Hepatic stellate cell (primary cell): ENCODE measurements at regions not wholly inside any gene's neighbourhood (a gene's known extent, or its start where the extent isn't known, plus 50 kb on each side); places are given as distances from the start of the nearest gene placed in this dataset.

ENCODE experiments used
- DNase-seq: peaks from one replicate; pipeline ENCODE4 v3.0.0; 2011; ENCODE audit warnings: low spot score

- no peak for DNase-seq
These were observed 56.9 kb upstream of the VOPP1 start for GRCh38 chr7:55629051-55629677.

GRCh38 chr7:55624813-55625212 lies 52.5 kb upstream of the VOPP1 start:
- no peak for DNase-seq

DNA sequence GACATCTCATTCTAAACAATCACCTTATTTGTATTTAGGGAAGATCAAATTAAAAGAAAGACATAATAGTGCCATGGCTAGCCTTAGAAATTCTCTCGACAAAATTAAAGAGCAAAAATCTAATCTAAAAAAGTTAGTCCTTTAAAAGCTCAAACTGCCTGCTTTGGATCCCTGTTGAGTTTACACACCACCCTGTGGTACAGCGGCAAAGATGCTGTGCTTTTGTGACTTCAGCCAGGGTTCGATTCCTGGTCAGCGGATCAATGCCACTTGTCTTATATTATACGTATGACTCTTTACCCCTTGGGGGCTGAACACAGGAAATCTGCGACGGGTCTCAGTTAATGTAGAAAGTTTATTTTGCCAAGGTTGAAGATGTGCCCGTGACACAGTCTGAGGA lies 51.3 kb upstream of the VOPP1 start:
- no peak for DNase-seq

DNA sequence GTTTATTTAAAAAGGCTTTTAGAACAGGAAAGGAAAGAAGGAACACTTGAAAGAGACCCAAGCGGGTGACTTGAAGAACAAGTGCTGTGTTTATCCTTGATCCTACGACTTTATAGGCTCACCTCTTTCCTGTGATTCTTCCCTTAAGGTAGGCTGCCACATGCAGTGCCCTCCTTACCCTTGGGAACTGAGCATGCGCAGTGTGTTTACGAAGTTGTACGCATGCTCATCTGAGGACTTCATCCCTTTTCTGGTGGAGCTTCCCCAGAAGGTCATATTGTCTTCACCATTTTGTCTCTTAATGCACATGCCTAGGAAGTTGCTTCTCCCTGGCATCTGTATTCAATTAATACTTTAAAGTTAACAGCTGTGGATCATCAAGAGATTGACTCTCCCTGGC lies 49.9 kb upstream of the VOPP1 start:
- DNase-seq = no peak
